Hepatocyte (in vitro differentiated cells): ENCODE measurements at regions not wholly inside any gene's neighbourhood (a gene's known extent, or its start where the extent isn't known, plus 50 kb on each side); places are given as distances from the start of the nearest gene placed in this dataset.

Source experiments
- EZH2 ChIP-seq: fragments of 200-600 bp; sonication (generic); IDR thresholded peaks from 2 replicates; pipeline ENCODE4 v1.6.1; 2016; ENCODE audit warnings: antibody characterized with exemption, mild to moderate bottlenecking, borderline replicate concordance
- EZH2phosphoT487 ChIP-seq: fragments of 200-600 bp; sonication (generic); IDR thresholded peaks from one replicate; pipeline ENCODE4 v1.6.1; 2018; ENCODE audit warnings: antibody characterized with exemption, mild to moderate bottlenecking, low read depth, moderate library complexity; ENCODE audit not compliant: unreplicated experiment, severe bottlenecking
- TF ChIP-seq, protein P1 (sequence below): fragments of 200-600 bp; sonication (generic); IDR thresholded peaks from 2 replicates; pipeline ENCODE4 v1.5.1; 2016; ENCODE audit warnings: antibody characterized with exemption, mild to moderate bottlenecking; ENCODE audit not compliant: poor library complexity

GRCh38 chr7:142698429-142698828 lies 50.8 kb upstream of the PRSS1 start:
- no peak for TF ChIP-seq EZH2phosphoT487
- TF ChIP-seq, protein P1, sequence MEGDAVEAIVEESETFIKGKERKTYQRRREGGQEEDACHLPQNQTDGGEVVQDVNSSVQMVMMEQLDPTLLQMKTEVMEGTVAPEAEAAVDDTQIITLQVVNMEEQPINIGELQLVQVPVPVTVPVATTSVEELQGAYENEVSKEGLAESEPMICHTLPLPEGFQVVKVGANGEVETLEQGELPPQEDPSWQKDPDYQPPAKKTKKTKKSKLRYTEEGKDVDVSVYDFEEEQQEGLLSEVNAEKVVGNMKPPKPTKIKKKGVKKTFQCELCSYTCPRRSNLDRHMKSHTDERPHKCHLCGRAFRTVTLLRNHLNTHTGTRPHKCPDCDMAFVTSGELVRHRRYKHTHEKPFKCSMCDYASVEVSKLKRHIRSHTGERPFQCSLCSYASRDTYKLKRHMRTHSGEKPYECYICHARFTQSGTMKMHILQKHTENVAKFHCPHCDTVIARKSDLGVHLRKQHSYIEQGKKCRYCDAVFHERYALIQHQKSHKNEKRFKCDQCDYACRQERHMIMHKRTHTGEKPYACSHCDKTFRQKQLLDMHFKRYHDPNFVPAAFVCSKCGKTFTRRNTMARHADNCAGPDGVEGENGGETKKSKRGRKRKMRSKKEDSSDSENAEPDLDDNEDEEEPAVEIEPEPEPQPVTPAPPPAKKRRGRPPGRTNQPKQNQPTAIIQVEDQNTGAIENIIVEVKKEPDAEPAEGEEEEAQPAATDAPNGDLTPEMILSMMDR: no peak
- no peak for TF ChIP-seq EZH2
